GM06990 (cell line): ENCODE measurements at regions not wholly inside any gene's neighbourhood (a gene's known extent, or its start where the extent isn't known, plus 50 kb on each side); places are given as distances from the start of the nearest gene placed in this dataset.

ENCODE experiments used
- DNase-seq: peaks from one replicate; pipeline ENCODE4 v3.0.0-alpha.2; 2011; ENCODE audit not compliant: insufficient read length; ENCODE audit errors: extremely low read depth
- H3K27me3 ChIP-seq: replicated peaks from 2 replicates; pipeline ENCODE4 v1.6.0; 2011; ENCODE audit warnings: low read length; ENCODE audit not compliant: control insufficient read depth, insufficient read depth
- H3K36me3 ChIP-seq: 2 replicates; pipeline ENCODE4 v1.5.1; 2011; ENCODE audit warnings: low read length; ENCODE audit not compliant: control insufficient read depth, insufficient read depth
- H3K4me3 ChIP-seq: replicated peaks from 2 replicates; pipeline ENCODE4 v1.5.1; 2011; ENCODE audit warnings: low read depth, mild to moderate bottlenecking, control low read depth, low read length
- TF ChIP-seq, protein P1 (sequence below): IDR thresholded peaks from 2 replicates; pipeline ENCODE4 v1.5.1; 2011; ENCODE audit warnings: low read length, control low read depth, mild to moderate bottlenecking, inconsistent platforms; ENCODE audit not compliant: insufficient read depth, poor library complexity, severe bottlenecking

DNA sequence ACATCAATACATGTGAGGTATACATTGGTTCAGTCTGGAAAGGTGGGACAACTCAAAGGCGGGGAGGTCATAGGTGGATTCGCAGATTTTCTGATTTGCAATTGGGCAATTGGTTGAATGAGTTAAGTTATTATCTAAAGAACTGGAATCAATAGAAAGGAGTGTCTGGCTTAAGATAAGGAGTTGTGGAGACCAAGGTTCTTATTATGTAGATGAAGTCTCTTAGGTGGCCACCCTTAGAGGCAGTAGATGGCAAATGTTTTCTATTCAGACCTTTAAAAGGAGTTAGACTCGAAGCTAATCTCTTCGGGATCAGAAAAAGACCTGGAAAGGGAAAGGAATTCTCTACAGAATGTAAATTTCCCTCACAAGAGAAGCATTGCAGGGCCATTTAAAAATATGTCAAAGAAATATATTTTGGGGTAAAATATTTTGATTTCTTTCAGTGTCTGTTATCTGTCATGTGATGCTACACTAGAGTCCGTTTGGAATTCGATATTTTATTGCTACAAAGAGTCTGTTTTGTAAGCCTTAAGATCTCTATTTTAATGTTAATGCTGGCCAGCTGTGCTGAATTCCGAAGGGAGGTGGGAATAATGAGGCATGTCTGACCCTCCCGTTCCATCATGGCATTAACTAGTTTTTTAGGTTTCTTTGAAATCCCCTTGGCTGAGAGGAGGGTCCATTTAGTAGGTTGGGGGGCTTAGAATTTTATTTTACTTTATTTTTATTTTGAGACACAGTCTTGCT, 265.1 kb downstream of the PTPRU start:
- DNase-seq = no peak
- H3K4me3 ChIP-seq = no peak overlapping the region
- no peaks in the 10 kb centered on the region for H3K36me3 ChIP-seq
- TF ChIP-seq, protein P1, sequence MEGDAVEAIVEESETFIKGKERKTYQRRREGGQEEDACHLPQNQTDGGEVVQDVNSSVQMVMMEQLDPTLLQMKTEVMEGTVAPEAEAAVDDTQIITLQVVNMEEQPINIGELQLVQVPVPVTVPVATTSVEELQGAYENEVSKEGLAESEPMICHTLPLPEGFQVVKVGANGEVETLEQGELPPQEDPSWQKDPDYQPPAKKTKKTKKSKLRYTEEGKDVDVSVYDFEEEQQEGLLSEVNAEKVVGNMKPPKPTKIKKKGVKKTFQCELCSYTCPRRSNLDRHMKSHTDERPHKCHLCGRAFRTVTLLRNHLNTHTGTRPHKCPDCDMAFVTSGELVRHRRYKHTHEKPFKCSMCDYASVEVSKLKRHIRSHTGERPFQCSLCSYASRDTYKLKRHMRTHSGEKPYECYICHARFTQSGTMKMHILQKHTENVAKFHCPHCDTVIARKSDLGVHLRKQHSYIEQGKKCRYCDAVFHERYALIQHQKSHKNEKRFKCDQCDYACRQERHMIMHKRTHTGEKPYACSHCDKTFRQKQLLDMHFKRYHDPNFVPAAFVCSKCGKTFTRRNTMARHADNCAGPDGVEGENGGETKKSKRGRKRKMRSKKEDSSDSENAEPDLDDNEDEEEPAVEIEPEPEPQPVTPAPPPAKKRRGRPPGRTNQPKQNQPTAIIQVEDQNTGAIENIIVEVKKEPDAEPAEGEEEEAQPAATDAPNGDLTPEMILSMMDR = no peak
- H3K27me3 ChIP-seq = peaks cover 1% of the 10 kb centered on the region; the same call in 1 of the 2 replicates

DNA sequence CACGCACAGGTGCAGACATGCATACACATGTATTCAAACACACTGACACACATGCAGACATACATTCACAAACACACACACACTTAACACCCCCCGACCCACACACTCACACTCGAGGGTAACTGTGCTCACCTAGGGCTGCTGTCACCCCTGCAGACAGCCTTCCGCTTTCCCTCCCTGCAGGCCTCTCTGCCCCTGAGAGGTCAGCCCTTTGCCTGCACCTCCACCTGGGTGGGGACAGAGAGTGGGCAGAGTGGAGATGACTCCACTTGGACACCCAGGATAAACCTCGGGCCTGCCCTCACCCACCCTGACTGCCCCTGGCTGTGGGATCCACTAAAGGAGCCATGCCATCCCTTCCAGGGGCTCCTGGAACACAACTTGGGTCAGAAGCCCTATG, 264.3 kb downstream of the PTPRU start:
- Histone ChIP-seq H3K36me3 (no peaks in the 10 kb centered on the region), H3K27me3 (peaks cover 1% of the 10 kb centered on the region; the same call in 1 of the 2 replicates), H3K4me3 (no peak overlapping the region)
- TF ChIP-seq, protein P1 = no peak
- no peak for DNase-seq

- Histone ChIP-seq H3K4me3 (no peak overlapping the region), H3K27me3 (peaks cover 1% of the 10 kb centered on the region; the same call in 1 of the 2 replicates), H3K36me3 (no peaks in the 10 kb centered on the region)
- DNase-seq = no peak
- TF ChIP-seq, protein P1 = no peak
Observed at GRCh38 chr1:29500041-29500440, 263.7 kb downstream of the PTPRU start.

GRCh38 chr1:29499104-29499650, 262.9 kb downstream of the PTPRU start:
- Histone ChIP-seq H3K27me3 (peaks cover 1% of the 10 kb centered on the region; the same call in 1 of the 2 replicates), H3K36me3 (no peaks in the 10 kb centered on the region), H3K4me3 (no peak overlapping the region)
- TF ChIP-seq, protein P1 = no peak
- DNase-seq = no peak

DNA sequence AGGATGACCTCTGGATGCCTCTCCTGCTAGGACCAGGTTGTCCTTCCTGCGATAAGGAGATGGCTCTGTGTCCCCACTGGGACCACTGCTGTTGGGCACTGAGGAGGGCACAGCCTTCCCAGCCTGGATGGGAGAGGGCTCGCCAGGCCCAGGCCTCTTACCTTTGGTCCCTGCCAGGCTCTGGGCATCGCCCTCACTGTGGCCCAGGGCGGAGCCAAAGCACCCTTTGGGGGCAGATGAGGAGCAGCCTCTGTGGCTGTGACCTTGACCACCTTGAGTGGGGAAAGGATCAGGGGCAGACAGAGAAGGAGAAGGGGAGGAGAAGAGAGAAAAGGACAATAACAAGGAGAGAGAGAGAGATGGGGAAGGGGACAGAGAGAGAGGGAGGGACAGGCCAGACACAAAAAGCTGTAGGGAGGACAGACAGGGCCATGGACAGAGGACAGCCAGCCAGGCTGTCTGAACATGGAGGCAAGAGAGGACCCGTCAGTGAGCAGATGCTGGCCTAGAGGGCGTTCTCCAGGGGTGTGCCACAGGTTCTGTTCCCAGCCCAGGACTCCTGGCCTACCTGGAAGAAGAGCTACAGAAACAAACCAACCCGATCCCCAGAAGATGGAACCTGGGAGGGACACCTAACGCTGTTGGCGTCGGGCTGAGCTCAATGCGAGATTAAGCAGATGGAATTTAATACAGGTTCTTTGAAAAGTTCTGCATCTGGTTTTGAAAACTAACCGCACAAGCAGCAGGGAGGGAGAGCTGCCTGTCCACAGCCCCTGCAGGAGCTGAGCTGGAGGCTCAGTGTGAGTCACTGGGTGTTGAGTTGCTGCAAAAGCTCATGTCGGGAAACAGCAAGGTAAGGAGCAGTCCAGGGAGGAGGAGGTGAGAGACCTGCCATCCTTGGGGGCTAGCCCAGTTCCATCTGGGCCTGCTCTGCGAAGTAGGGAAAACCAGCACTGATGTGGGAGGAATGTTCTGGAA, 262.1 kb downstream of the PTPRU start:
- Histone ChIP-seq H3K4me3 (no peak overlapping the region), H3K27me3 (peaks cover 1% of the 10 kb centered on the region; the same call in 1 of the 2 replicates), H3K36me3 (no peaks in the 10 kb centered on the region)
- no peak for DNase-seq
- TF ChIP-seq, protein P1 = no peak
